Neural crest cell (in vitro differentiated cells): ENCODE measurements at regions not wholly inside any gene's neighbourhood (a gene's known extent, or its start where the extent isn't known, plus 50 kb on each side); places are given as distances from the start of the nearest gene placed in this dataset.

Experiments used
- DNase-seq: peaks from one replicate; pipeline ENCODE4 v3.0.0; 2021; ENCODE audit warnings: low read depth, mixed read lengths, low spot score
- H3K27ac Mint-ChIP-seq: one replicate; pipeline ENCODE4 v1.8.0; 2021; ENCODE audit warnings: mild to moderate bottlenecking, mixed read lengths; ENCODE audit not compliant: unreplicated experiment
- H3K27me3 Mint-ChIP-seq: 2 replicates; pipeline ENCODE4 v1.8.0; 2021; ENCODE audit warnings: low read depth, mild to moderate bottlenecking, mixed read lengths
- H3K36me3 Mint-ChIP-seq: 2 replicates; pipeline ENCODE4 v1.8.0; 2021; ENCODE audit warnings: low read depth, mild to moderate bottlenecking, mixed read lengths
- H3K4me1 Mint-ChIP-seq: 2 replicates; pipeline ENCODE4 v1.8.0; 2021; ENCODE audit warnings: mixed read lengths
- H3K4me3 Mint-ChIP-seq: one replicate; pipeline ENCODE4 v1.8.0; 2021; ENCODE audit warnings: mild to moderate bottlenecking, mixed read lengths
- H3K9me3 Mint-ChIP-seq: 2 replicates; pipeline ENCODE4 v1.8.0; 2021; ENCODE audit warnings: mixed read lengths
- TF ChIP-seq, protein P1 (sequence below): fragments of 200-600 bp; sonication (generic); conservative IDR thresholded peaks from 2 replicates; pipeline ENCODE4 v1.5.0; 2021; ENCODE audit warnings: antibody characterized with exemption, mild to moderate bottlenecking

DNA sequence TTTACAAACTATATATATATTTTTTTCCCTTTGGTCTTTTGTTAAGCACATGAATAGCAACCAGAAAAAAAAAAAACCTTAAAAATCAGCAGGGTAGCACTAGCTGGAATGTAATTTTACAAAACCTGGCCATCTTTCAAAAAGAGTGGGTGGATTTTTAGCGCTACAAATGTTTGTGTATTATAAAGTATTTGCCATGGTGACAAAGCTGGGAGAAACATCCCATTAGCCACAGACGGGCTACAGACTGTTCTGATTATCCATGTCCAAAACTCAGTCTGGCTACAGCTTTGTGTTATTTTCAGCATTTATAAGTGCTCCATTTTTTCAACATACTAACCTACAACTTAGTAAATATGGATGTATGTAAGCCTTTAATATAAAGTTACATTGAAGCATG, 249.5 kb upstream of the TANK start:
- Mint-ChIP-seq H3K4me3 (no peak overlapping the region), H3K36me3 (no peaks in the 10 kb centered on the region), H3K9me3 (no peaks in the 10 kb centered on the region), H3K27ac (no peak overlapping the region), H3K4me1 (peaks cover 16% of the 10 kb centered on the region), H3K27me3 (no peaks in the 10 kb centered on the region)
- no peak for DNase-seq
- TF ChIP-seq, protein P1, sequence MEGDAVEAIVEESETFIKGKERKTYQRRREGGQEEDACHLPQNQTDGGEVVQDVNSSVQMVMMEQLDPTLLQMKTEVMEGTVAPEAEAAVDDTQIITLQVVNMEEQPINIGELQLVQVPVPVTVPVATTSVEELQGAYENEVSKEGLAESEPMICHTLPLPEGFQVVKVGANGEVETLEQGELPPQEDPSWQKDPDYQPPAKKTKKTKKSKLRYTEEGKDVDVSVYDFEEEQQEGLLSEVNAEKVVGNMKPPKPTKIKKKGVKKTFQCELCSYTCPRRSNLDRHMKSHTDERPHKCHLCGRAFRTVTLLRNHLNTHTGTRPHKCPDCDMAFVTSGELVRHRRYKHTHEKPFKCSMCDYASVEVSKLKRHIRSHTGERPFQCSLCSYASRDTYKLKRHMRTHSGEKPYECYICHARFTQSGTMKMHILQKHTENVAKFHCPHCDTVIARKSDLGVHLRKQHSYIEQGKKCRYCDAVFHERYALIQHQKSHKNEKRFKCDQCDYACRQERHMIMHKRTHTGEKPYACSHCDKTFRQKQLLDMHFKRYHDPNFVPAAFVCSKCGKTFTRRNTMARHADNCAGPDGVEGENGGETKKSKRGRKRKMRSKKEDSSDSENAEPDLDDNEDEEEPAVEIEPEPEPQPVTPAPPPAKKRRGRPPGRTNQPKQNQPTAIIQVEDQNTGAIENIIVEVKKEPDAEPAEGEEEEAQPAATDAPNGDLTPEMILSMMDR = no peak

DNA sequence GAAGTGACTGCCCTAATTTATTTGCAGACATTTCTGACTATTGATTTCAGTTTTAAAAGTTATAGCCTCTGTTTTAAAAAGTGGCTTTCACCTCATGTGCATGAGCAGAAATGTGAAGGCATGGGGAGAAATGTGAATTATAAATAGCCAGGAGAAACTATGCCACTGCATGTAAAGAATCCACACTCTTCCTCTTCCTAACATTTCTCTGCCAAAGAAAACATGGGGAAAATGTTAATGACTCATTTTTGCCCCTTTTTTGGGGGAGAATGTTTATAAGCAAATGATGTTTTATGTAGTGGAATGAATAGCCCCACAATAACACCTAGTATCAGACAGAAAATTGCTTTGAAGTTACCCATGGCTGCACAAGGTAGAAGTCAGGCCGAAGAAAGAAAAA, 249.0 kb upstream of the TANK start:
- no peak overlapping the region for H3K4me3 Mint-ChIP-seq
- TF ChIP-seq, protein P1 = no peak
- H3K27me3 Mint-ChIP-seq = no peaks in the 10 kb centered on the region
- H3K4me1 Mint-ChIP-seq = peaks cover 12% of the 10 kb centered on the region
- H3K36me3 Mint-ChIP-seq = no peaks in the 10 kb centered on the region
- DNase-seq = no peak
- H3K9me3 Mint-ChIP-seq = no peaks in the 10 kb centered on the region
- H3K27ac Mint-ChIP-seq = no peak overlapping the region

DNA sequence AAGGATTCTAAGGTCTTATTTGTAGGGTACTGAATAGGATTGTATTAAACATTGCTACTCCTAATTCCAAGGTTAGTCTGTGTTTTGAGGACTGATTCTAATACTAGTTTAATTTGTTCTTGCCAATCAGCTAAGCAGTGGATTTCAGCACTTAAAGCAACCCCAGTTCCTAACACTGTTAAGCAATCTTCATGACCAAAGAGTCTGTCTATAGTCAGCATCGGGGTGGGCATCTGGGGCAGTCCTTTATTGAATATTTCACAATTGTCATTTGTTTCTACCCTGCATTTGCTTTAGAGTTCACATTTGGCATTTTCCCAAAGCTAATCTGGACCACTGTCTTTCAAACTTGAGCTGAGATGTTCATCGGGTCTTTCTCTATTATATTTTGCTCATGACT, 248.0 kb upstream of the TANK start:
- peaks cover 12% of the 10 kb centered on the region for H3K4me1 Mint-ChIP-seq
- no peak overlapping the region for H3K4me3 Mint-ChIP-seq
- H3K27ac Mint-ChIP-seq = no peak overlapping the region
- TF ChIP-seq, protein P1 = no peak
- DNase-seq = no peak
- H3K36me3 Mint-ChIP-seq = no peaks in the 10 kb centered on the region
- H3K27me3 Mint-ChIP-seq = no peaks in the 10 kb centered on the region
- no peaks in the 10 kb centered on the region for H3K9me3 Mint-ChIP-seq

DNA sequence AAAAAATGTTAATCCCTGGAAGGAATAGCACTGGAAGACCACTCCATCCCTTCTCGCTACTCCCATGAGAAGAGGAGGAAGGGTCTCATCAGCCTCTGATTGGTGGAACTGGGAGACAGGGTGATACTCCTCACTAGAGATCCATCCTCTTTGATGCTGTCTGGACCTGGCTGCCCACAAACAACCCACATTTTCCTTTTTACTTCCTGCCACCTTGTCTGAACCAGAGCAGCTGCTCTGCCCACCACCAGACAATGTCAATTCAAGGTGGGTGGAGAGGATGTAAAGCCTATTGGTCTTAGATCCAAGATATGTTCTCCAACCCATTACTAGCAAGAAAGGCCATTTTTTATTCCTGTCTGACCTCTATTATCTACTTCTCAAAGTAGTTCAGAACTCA, 246.9 kb upstream of the TANK start:
- H3K27me3 Mint-ChIP-seq = no peaks in the 10 kb centered on the region
- peaks cover 12% of the 10 kb centered on the region for H3K4me1 Mint-ChIP-seq
- no peaks in the 10 kb centered on the region for H3K36me3 Mint-ChIP-seq
- TF ChIP-seq, protein P1 = no peak
- no peak for DNase-seq
- no peak overlapping the region for H3K27ac Mint-ChIP-seq
- no peaks in the 10 kb centered on the region for H3K9me3 Mint-ChIP-seq
- no peak overlapping the region for H3K4me3 Mint-ChIP-seq

DNA sequence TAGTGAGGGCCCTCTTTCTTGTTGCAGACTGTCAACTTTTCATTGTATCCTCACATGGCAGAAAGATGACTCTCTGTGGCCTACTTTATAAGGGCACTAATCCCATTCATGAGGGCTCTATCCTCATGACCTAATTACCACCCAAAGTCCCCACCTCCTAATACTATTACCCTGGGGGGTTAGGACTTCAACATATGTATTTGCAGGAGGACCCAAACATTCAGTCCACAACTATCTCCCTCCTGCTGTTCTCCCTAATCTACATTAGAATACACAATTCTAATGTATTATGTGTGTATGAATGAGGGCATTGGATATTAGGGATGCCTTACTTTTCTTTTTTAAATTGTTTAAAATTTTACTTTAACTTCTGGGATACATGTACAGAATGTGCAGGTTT, 246.0 kb upstream of the TANK start:
- no peak for DNase-seq
- Mint-ChIP-seq H3K9me3 (no peaks in the 10 kb centered on the region), H3K27ac (no peak overlapping the region), H3K36me3 (no peaks in the 10 kb centered on the region), H3K4me1 (peaks cover 7% of the 10 kb centered on the region), H3K4me3 (no peak overlapping the region), H3K27me3 (no peaks in the 10 kb centered on the region)
- TF ChIP-seq, protein P1 = no peak

DNA sequence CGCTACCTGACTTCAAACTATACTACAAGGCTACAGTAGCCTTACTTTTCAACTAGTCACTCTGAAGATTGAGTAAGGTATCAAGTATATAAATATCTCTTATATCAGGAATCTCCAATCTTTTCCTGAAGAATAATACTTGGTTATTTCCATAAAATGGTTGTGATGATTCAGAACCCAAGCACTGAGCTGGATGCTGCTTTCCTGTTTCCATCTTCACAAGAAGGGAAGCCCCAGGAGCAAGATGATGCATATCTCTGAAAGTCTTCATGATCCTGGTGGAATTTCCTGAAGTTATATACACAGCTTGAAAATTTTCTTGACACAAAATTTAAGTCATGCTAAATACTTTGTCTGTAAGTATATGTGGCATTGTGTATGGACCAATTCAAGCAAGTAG, 243.9 kb upstream of the TANK start:
- H3K4me1 Mint-ChIP-seq = no peaks in the 10 kb centered on the region
- H3K9me3 Mint-ChIP-seq = no peaks in the 10 kb centered on the region
- DNase-seq = no peak
- H3K27ac Mint-ChIP-seq = no peak overlapping the region
- no peaks in the 10 kb centered on the region for H3K36me3 Mint-ChIP-seq
- no peaks in the 10 kb centered on the region for H3K27me3 Mint-ChIP-seq
- TF ChIP-seq, protein P1 = no peak
- H3K4me3 Mint-ChIP-seq = no peak overlapping the region
